IMR-90 (cell line): ENCODE measurements at regions not wholly inside any gene's neighbourhood (a gene's known extent, or its start where the extent isn't known, plus 50 kb on each side); places are given as distances from the start of the nearest gene placed in this dataset.

ENCODE experiments used
- ATAC-seq: fragments of 200-7000 bp; cut with Tn5 transposase; 2 replicates; pipeline ENCODE4 v1.9.1; 2020; ENCODE audit warnings: low read depth, mild to moderate bottlenecking, moderate library complexity
- BruUV-seq: library from RNA; stranded (reverse); fragments of 400-500 nt; replicated peaks from 2 replicates; lab custom pipeline; 2021; lab: Mats Ljungman, UMichigan
- CTCF ChIA-PET: fragments of 300-600 bp; formaldehyde crosslinking; extraction: SDS; loops from one replicate; lab custom pipeline; 2021; ENCODE audit warnings: antibody characterized with exemption; lab: Yijun Ruan, JAX
- POLR2A ChIA-PET: fragments of 300-600 bp; sonication (Branson Sonifier 250); formaldehyde crosslinking; loops from one replicate; lab custom pipeline; 2022; ENCODE audit warnings: antibody characterized with exemption; ENCODE audit not compliant: unreplicated experiment; lab: Charles Lee
- DNase-seq: peaks from one replicate; pipeline ENCODE4 v3.0.0; 2013
- H2AFZ ChIP-seq: replicated peaks from 2 replicates; pipeline ENCODE3; 2013; ENCODE audit warnings: low read length, mild to moderate bottlenecking; ENCODE audit not compliant: poor library complexity
- H2AK5ac ChIP-seq: 2 replicates; pipeline ENCODE4 v1.6.1; 2013; ENCODE audit warnings: low read depth, low read length, inconsistent platforms
- H2AK9ac ChIP-seq: replicated peaks from 2 replicates; pipeline ENCODE3; 2013; ENCODE audit warnings: mild to moderate bottlenecking, low read depth, low read length, moderate library complexity; ENCODE audit not compliant: poor library complexity
- H2BK120ac ChIP-seq: 2 replicates; pipeline ENCODE4 v1.6.1; 2013; ENCODE audit warnings: low read depth, low read length, inconsistent platforms
- H2BK15ac ChIP-seq: 3 replicates; pipeline ENCODE4 v1.6.1; 2013; ENCODE audit warnings: low read depth, low read length, inconsistent platforms
- H2BK20ac ChIP-seq: 2 replicates; pipeline ENCODE4 v1.6.1; 2013; ENCODE audit warnings: low read depth, mild to moderate bottlenecking, inconsistent platforms, low read length, moderate library complexity
- H2BK5ac ChIP-seq: 2 replicates; pipeline ENCODE4 v1.6.1; 2013; ENCODE audit warnings: mild to moderate bottlenecking, low read depth, low read length, inconsistent platforms; ENCODE audit not compliant: poor library complexity, severe bottlenecking
- H3K14ac ChIP-seq: replicated peaks from 2 replicates; pipeline ENCODE4 v1.6.1; 2013; ENCODE audit warnings: low read depth, low read length, inconsistent platforms
- H3K18ac ChIP-seq: 2 replicates; pipeline ENCODE4 v1.6.1; 2013; ENCODE audit warnings: low read depth, low read length, control low read depth
- H3K23ac ChIP-seq: 2 replicates; pipeline ENCODE4 v1.6.1; 2013; ENCODE audit warnings: low read depth, low read length, inconsistent platforms
- H3K27ac ChIP-seq: 2 replicates; pipeline ENCODE4 v1.5.1; 2013; ENCODE audit warnings: mild to moderate bottlenecking, control low read depth, low read length; ENCODE audit not compliant: insufficient read depth
- H3K27me3 ChIP-seq: 2 replicates; pipeline ENCODE4 v1.6.1; 2013; ENCODE audit warnings: low read length; ENCODE audit not compliant: control insufficient read depth, insufficient read depth
- H3K36me3 ChIP-seq: 2 replicates; pipeline ENCODE4 v1.6.1; 2013; ENCODE audit warnings: low read length, mixed read lengths; ENCODE audit not compliant: control insufficient read depth, insufficient read depth
- H3K4ac ChIP-seq: 2 replicates; pipeline ENCODE4 v1.6.1; 2013; ENCODE audit warnings: low read depth, low read length, inconsistent platforms
- H3K4me1 ChIP-seq: 2 replicates; pipeline ENCODE4 v1.6.1; 2013; ENCODE audit warnings: low read length, mixed read lengths; ENCODE audit not compliant: control insufficient read depth, insufficient read depth
- H3K4me2 ChIP-seq: 2 replicates; pipeline ENCODE4 v1.6.1; 2013; ENCODE audit warnings: low read depth, mild to moderate bottlenecking, control low read depth, low read length, moderate library complexity
- H3K4me3 ChIP-seq: 2 replicates; pipeline ENCODE4 v1.5.1; 2013; ENCODE audit warnings: low read depth, mild to moderate bottlenecking, control low read depth, low read length, moderate library complexity; ENCODE audit not compliant: insufficient read depth
- H3K56ac ChIP-seq: 2 replicates; pipeline ENCODE4 v1.6.1; 2013; ENCODE audit warnings: low read length, inconsistent platforms; ENCODE audit not compliant: insufficient read depth; ENCODE audit errors: extremely low read depth
- H3K79me1 ChIP-seq, 2 experiments: 2 replicates each; pipeline ENCODE4 v1.6.1; 2013; ENCODE audit warnings: low read length in 2 of 2, inconsistent platforms in 1 of 2, low read depth in 1 of 2
- H3K9ac ChIP-seq: 2 replicates; pipeline ENCODE4 v1.6.1; 2013; ENCODE audit warnings: low read depth, low read length, control low read depth
- H3K9me1 ChIP-seq: 2 replicates; pipeline ENCODE4 v1.6.1; 2013; ENCODE audit warnings: low read length, inconsistent platforms; ENCODE audit not compliant: insufficient read depth
- H3K9me3 ChIP-seq: 2 replicates; pipeline ENCODE4 v1.6.1; 2013; ENCODE audit warnings: low read length; ENCODE audit not compliant: control insufficient read depth, insufficient read depth
- H4K20me1 ChIP-seq: 2 replicates; pipeline ENCODE4 v1.6.1; 2013; ENCODE audit warnings: low read length, inconsistent platforms; ENCODE audit not compliant: insufficient read depth
- H4K5ac ChIP-seq: 2 replicates; pipeline ENCODE4 v1.6.1; 2013; ENCODE audit warnings: mild to moderate bottlenecking, low read depth, low read length, control low read depth
- H4K8ac ChIP-seq, 2 experiments: 2 replicates each; pipeline ENCODE4 v1.6.1; 2013; ENCODE audit warnings: low read depth in 2 of 2, low read length in 2 of 2, control low read depth in 1 of 2, inconsistent platforms in 1 of 2
- H4K91ac ChIP-seq: 2 replicates; pipeline ENCODE4 v1.6.1; 2013; ENCODE audit warnings: low read depth, low read length, inconsistent platforms; ENCODE audit not compliant: insufficient read depth
- BHLHE40 ChIP-seq: fragments of 150-350 bp; IDR thresholded peaks from 2 replicates; pipeline ENCODE4 v1.6.1; 2016; ENCODE audit warnings: mild to moderate bottlenecking, low read depth, low read length
- CEBPB ChIP-seq: IDR thresholded peaks from 2 replicates; pipeline ENCODE4 v1.6.1; 2012; ENCODE audit warnings: low read depth, low read length, improper control_type of control experiment
- CHD1 ChIP-seq: IDR thresholded peaks from 2 replicates; pipeline ENCODE4 v1.6.1; 2012; ENCODE audit warnings: low read depth, low read length, improper control_type of control experiment
- FOS ChIP-seq: fragments of 150-350 bp; IDR thresholded peaks from 2 replicates; pipeline ENCODE4 v1.6.1; 2016; ENCODE audit warnings: low read depth, low read length
- MAFK ChIP-seq: IDR thresholded peaks from 2 replicates; pipeline ENCODE4 v1.6.1; 2012; ENCODE audit warnings: low read depth, low read length, improper control_type of control experiment
- MAZ ChIP-seq: IDR thresholded peaks from 2 replicates; pipeline ENCODE4 v1.6.1; 2012; ENCODE audit warnings: low read depth, mild to moderate bottlenecking, low read length, improper control_type of control experiment, moderate library complexity, borderline replicate concordance
- MXI1 ChIP-seq: IDR thresholded peaks from 2 replicates; pipeline ENCODE4 v1.6.1; 2012; ENCODE audit warnings: low read depth, mild to moderate bottlenecking, low read length, moderate library complexity, borderline replicate concordance
- NFE2L2 ChIP-seq: fragments of 150-350 bp; IDR thresholded peaks from 2 replicates; pipeline ENCODE4 v1.6.1; 2016; ENCODE audit warnings: low read depth, mild to moderate bottlenecking, low read length
- POLR2A ChIP-seq: IDR thresholded peaks from 2 replicates; pipeline ENCODE4 v1.6.1; 2012; ENCODE audit warnings: mild to moderate bottlenecking, low read depth, low read length
- RAD21 ChIP-seq: IDR thresholded peaks from 2 replicates; pipeline ENCODE4 v1.6.1; 2012; ENCODE audit warnings: low read length, improper control_type of control experiment
- RCOR1 ChIP-seq: IDR thresholded peaks from 2 replicates; pipeline ENCODE4 v1.6.1; 2012; ENCODE audit warnings: mild to moderate bottlenecking, low read length, improper control_type of control experiment; ENCODE audit not compliant: insufficient replicate concordance
- RFX5 ChIP-seq: IDR thresholded peaks from 2 replicates; pipeline ENCODE4 v1.8.0; 2012; ENCODE audit warnings: low read depth, mild to moderate bottlenecking, low read length, moderate library complexity
- SMC3 ChIP-seq: fragments of 150-350 bp; IDR thresholded peaks from 2 replicates; pipeline ENCODE4 v1.6.1; 2016; ENCODE audit warnings: low read depth, mild to moderate bottlenecking, antibody characterized with exemption, low read length, moderate library complexity
- WGBS, 2 experiments: methylation state at CpG; one replicate each; pipeline versions ENCODE4 v1.1.5 to v1.1.7; 2013; ENCODE audit warnings: missing lambda C conversion rate in 2 of 2; ENCODE audit not compliant: insufficient read length in 1 of 2; ENCODE audit errors: extremely low coverage in 2 of 2; 5-methylcytosine and 5-hydroxymethylcytosine counted together
- dilution Hi-C: fragments of 300-500 bp; cut with HindIII; formaldehyde crosslinking; loops from one replicate; pipeline ENCODE4 v1.14.3; 2018; ENCODE audit warnings: low sequenced_read_pairs; ENCODE audit not compliant: unreplicated experiment
- in situ Hi-C: fragments of 300-500 bp; cut with MboI; formaldehyde crosslinking; loops from 3 replicates; pipeline ENCODE4 v1.14.3; 2019; ENCODE audit warnings: low sequenced_read_pairs, inconsistent platforms, mixed read lengths
- intact Hi-C: fragments of 100-400 bp; cut with micrococcal nuclease; formaldehyde crosslinking; loops from 2 replicates; pipeline ENCODE4 v1.10.0; 2022
- TF ChIP-seq, protein P1 (sequence below): fragments of 150-350 bp; IDR thresholded peaks from 2 replicates; pipeline ENCODE4 v1.6.1; 2017; ENCODE audit warnings: mild to moderate bottlenecking, antibody characterized with exemption, low read length, low read depth
- TF ChIP-seq, protein P2 (sequence below): conservative IDR thresholded peaks from 2 replicates; pipeline ENCODE4 v1.5.1; 2012; ENCODE audit warnings: mild to moderate bottlenecking, low read depth, low read length, improper control_type of control experiment
- TF ChIP-seq, protein P3 (sequence below): fragments of 150-350 bp; IDR thresholded peaks from 2 replicates; pipeline ENCODE4 v1.6.1; 2016; ENCODE audit warnings: low read depth, mild to moderate bottlenecking, low read length, moderate library complexity, borderline replicate concordance

DNA sequence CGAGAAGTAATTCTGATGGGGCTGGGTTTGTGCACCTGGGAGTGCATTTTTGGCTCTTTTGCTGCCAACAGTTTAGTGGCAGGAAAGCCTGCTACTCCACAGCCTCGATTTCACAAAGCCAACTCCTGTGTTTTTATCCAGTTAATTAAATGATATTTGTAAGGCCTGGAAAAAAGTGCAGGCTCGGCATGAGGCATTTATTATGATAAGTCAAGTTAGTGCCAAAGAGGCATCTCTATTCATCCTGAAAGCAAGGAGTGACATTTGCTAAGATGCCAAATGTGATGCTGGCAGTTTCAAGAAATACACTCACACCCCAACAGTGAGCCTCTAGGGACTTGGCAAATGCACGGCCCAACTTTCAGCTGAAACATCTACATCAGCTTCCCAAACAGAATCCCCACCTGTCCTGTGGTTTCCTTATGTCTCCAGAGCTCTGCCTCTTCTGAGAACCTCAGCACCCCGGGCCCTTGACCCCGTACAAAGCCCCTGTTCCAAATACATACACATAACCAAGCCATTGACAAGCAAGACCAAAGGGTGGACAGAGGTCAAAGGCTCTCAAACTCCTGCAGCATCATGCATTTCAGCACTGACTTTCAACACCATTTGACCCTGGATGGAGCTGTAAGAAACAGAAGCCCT, 955.1 kb upstream of the TMEM132C start:
- H2AK5ac ChIP-seq, result no peak overlapping the region
- H2BK15ac ChIP-seq, result no peak overlapping the region
- H2BK5ac ChIP-seq, result no peak overlapping the region
- H3K36me3 ChIP-seq, result no peaks in the 10 kb centered on the region
- no peak overlapping the region for H4K8ac ChIP-seq
- no peaks in the 10 kb centered on the region for H3K9me1 ChIP-seq
- 37% methylated on average over 3 of the region's 6 CpGs; no CpG with 5 or more reads in 1 of the 2 experiments for WGBS, 2 experiments
- H3K56ac ChIP-seq, result no peak overlapping the region
- TF ChIP-seq NFE2L2, result no peak
- TF ChIP-seq MAZ, result no peak
- TF ChIP-seq, protein P1, sequence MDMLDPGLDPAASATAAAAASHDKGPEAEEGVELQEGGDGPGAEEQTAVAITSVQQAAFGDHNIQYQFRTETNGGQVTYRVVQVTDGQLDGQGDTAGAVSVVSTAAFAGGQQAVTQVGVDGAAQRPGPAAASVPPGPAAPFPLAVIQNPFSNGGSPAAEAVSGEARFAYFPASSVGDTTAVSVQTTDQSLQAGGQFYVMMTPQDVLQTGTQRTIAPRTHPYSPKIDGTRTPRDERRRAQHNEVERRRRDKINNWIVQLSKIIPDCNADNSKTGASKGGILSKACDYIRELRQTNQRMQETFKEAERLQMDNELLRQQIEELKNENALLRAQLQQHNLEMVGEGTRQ, result no peak
- TF ChIP-seq, protein P2, sequence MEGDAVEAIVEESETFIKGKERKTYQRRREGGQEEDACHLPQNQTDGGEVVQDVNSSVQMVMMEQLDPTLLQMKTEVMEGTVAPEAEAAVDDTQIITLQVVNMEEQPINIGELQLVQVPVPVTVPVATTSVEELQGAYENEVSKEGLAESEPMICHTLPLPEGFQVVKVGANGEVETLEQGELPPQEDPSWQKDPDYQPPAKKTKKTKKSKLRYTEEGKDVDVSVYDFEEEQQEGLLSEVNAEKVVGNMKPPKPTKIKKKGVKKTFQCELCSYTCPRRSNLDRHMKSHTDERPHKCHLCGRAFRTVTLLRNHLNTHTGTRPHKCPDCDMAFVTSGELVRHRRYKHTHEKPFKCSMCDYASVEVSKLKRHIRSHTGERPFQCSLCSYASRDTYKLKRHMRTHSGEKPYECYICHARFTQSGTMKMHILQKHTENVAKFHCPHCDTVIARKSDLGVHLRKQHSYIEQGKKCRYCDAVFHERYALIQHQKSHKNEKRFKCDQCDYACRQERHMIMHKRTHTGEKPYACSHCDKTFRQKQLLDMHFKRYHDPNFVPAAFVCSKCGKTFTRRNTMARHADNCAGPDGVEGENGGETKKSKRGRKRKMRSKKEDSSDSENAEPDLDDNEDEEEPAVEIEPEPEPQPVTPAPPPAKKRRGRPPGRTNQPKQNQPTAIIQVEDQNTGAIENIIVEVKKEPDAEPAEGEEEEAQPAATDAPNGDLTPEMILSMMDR, result no peak
- TF ChIP-seq, protein P3, sequence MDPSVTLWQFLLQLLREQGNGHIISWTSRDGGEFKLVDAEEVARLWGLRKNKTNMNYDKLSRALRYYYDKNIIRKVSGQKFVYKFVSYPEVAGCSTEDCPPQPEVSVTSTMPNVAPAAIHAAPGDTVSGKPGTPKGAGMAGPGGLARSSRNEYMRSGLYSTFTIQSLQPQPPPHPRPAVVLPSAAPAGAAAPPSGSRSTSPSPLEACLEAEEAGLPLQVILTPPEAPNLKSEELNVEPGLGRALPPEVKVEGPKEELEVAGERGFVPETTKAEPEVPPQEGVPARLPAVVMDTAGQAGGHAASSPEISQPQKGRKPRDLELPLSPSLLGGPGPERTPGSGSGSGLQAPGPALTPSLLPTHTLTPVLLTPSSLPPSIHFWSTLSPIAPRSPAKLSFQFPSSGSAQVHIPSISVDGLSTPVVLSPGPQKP, result no peak
- TF ChIP-seq RAD21, result no peak
- TF ChIP-seq MAFK, result no peak
- no peak for TF ChIP-seq CHD1
- TF ChIP-seq MXI1, result no peak
- no peak for TF ChIP-seq SMC3
- TF ChIP-seq POLR2A, result no peak
- no peak for TF ChIP-seq FOS
- no peak for TF ChIP-seq BHLHE40
- no peak for TF ChIP-seq RFX5
- no peak for TF ChIP-seq CEBPB
- TF ChIP-seq RCOR1, result no peak
- no peak overlapping the region for H2AFZ ChIP-seq
- H3K79me1 ChIP-seq, result no peaks in the 10 kb centered on the region
- no peak overlapping the region for H4K91ac ChIP-seq
- H3K4me2 ChIP-seq, result no peak overlapping the region
- H2BK120ac ChIP-seq, result no peak overlapping the region
- H3K4me1 ChIP-seq, result no peaks in the 10 kb centered on the region
- ATAC-seq (no peak), DNase-seq (no peak)
- no TSS peak for BruUV-seq
- in situ Hi-C loops, result no loop called here
- H3K14ac ChIP-seq, result no peak overlapping the region
- H3K9ac ChIP-seq, result no peak overlapping the region
- no peak overlapping the region for H3K23ac ChIP-seq
- no peak overlapping the region for H4K5ac ChIP-seq
- H2AK9ac ChIP-seq, result no peak overlapping the region
- CTCF ChIA-PET, result no interaction called here
- H4K20me1 ChIP-seq, result no peaks in the 10 kb centered on the region
- no peaks in the 10 kb centered on the region for H3K27me3 ChIP-seq
- peaks cover 6% of the 10 kb centered on the region; the same call in 1 of the 2 replicates for H3K9me3 ChIP-seq
- intact Hi-C loops, result no loop called here
- H2BK20ac ChIP-seq, result no peak overlapping the region
- dilution Hi-C loops, result no loop called here
- H3K4ac ChIP-seq, result no peak overlapping the region
- H3K4me3 ChIP-seq, result no peak overlapping the region
- no peak overlapping the region for H3K27ac ChIP-seq
- H3K18ac ChIP-seq, result no peak overlapping the region
- POLR2A ChIA-PET, result no interaction called here
